ENCODE measurements at regions not wholly inside any gene's neighbourhood (a gene's known extent, or its start where the extent isn't known, plus 50 kb on each side); places are given as distances from the start of the nearest gene placed in this dataset.
"Not testable (repeated sequence)": the region's sequence is repeated elsewhere in the genome, so short reads cannot be mapped to it uniquely, and the experiment has no call there.

DNA sequence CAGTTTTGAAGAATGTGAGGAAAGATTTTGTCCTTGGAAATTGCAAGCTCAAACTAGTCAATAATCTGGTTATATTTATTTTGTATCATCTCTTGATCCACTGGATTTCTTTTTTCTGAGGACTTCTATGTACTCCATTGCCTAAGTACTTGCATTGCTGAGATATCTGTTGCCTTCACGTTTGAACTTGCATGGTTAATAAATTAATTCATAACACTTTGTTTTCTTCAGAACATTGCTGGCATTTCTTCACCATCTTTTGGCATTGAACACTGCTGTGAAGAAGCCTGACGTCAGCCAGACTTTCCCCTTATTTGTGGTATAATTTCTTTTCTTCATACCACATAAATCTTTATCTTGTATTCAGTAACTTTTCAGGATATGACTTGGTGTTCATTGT, 246.0 kb upstream of the KIF2A start:
- no peak for DNase-seq

DNA sequence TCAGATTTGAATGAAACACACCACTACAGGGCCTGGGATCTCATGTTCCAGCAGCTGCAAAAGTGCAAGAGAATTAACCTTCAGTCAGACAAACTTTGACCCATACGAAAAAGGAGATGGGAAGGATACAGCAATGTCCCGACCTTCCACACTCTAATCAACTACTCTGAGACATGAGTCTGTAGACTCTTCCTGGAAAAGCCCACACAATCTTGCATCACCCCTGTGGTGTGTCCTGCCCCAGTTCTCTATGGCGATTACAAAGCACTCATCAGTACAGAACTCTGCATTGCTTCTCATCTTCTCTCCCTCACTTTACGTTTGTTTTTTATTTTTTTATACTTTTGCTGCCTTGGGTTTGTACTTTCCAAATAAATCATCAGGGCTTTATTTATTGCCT, 241.0 kb upstream of the KIF2A start:
- no peak for DNase-seq

DNA sequence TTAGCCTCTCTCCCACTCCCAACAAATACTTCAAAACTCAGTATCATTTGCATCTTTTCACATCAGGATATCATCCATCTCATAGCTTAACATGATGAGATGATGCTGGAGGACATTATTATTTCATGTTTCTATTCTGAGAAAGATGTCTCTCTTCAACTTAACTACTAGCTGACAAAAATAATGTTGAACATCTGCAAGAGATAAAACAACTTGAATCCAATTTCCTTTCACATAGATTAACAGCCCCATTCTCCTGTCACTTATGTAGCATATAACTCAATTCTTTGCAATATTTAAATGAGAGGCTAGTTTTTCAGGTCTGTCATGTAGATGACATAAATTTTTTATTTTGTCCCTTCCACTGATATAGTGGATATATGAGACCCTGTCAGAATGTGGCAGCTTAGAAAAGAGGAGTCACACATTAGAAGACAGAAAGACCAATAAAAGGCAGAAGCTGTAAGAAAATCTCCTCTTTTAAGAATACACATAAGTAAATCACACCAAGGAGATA, 239.2 kb upstream of the KIF2A start:
- no peak for DNase-seq

DNA sequence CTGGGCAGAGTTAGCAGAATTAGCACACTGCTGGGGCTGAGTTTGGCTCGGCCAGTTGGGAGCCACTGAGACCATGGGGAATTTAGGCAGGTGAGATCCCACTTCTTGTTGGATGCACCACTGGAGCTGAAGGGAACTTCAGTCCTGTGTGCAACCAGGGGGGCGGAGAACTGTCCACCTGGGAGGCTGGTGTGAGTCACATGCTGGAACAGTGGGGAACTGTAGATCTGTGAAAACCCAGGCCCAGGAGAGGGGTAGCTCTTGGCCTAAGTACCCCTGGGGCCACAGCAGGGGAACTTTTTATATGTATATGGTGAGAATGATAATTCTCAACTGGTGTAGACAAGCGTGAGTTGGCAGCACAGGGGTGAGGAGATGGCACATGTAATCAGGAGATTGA, 237.5 kb upstream of the KIF2A start:
- DNase-seq = no peak

DNA sequence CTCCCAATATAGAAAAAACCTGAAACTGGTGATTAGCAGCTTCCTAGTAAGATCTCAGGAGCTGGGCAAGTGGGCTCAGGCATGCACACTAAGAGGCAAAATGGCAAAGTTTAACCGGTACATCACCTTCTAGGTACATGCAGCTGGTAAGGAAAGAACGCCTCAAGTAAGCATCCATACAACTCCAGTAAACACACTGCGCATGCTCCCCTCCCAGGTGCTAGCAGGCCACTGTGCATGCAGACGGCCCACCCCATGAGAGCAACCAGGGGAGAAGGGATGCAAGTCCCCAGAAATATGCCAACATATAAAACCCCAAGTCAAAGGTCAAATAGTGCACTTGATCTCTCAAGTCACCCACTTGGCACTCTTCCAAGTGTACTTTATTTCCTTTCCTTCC, 228.6 kb upstream of the KIF2A start:
- DNase-seq = no peak

DNA sequence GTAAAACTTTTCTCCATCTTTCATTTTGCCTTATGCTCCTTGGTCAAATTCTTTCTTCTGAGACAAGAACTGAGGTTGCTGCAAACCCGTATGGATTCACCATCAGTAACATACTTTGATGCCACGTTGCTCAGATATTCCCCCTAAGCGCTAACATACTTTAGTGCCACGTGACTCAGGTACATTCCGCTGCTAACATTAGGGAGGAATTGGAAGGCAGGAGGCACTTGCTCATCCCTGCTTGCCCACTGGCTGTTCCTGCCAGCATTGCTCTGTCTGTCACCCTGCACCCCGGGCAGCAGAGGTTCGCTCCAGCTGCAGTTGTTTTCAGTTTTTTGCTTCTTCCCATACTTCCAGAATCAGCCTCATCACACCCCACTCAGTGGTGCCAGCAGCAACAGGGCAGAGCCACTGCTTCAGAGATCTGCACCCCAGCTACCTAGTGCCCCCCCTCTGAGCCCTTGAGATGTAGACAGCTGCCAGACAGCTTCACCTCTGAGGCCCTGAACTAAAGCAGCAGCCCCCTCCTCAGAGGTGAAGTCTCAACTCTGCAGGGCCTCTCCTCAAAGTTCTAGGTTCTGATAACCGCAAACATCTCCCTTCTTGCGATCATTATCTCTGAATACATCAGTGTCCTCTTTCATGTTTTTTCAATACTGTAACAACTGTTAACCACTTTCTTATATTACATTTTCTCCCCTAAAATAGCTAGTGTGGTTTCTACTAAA, 228.0 kb upstream of the KIF2A start:
- DNase-seq = no peak

DNA sequence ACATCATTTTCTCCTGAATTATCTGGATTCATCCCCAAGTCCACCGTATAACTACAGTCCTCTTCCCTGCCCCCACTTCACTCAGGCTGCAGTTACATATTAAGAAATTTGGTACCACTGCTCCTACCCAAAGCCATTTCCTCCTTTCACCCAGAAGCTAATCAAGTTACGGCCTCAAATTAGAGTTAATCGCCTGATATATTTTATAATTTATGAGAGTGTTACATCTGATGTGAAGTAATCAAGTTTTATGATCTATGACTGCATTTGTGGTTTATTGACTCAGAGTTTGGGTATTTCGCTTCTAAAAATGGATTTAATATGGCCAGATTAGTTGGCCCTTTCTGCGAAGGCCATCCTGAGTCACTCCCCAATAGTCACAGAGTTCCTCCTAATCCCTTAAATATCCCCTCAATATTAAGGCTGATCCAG, 223.6 kb upstream of the KIF2A start:
- no peak for DNase-seq

DNA sequence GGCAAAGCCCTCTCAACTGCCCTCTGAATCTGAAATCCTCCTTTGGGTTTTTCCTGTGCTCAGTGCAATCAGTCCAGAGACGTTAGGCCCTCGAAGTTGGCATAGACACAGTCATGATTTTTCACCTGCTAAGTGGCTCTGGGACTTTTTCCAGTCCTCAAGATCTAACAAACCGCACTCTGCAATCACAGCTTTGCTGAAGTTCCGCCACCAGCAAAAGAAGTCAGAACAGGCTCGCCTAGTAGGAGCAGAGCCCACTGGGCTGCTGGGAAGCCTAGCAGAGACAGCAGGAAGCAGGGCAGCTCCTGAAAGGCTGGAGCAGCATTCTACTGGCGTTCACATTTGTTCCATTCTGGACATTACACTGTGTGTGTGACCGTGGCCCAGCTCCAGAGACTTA, 222.8 kb upstream of the KIF2A start:
- no peak for DNase-seq

DNA sequence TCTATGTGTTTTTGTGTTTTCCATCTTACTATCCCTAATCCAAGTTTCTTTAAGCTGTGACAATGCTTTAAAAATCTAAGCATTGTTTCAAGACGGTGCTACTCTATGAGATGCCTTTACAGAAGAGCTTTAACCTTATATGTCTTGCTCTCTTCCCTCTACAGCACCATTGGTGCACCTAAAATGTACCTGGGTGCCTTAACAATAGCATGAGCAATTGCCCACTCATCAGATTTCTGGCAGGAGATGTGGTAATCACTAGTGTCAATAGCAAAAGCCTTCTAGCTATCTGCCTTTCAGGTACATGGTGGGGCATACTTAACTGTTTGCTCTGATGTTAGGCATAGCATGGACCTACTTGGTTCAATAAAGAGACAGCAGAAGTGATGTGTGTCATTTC, 222.3 kb upstream of the KIF2A start:
- DNase-seq = no peak

DNA sequence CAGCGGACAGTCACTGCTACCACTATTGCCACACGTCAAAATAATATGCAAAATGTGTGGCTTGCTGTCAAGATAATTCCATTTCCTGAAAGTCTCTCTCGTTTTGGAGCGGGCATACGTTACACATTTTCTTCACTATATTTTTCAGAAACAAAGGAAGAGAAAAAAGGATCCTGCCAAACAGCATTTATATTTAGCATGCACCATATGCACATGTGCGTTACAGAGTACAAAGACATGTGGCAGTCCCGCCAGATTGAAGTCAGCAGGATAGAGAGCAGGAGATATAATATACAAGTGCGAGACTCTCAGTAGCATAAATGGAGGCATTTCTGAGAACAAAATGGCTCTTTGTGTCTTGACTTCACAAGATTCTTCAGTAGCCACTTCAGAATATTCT, 221.6 kb upstream of the KIF2A start:
- no peak for DNase-seq

DNA sequence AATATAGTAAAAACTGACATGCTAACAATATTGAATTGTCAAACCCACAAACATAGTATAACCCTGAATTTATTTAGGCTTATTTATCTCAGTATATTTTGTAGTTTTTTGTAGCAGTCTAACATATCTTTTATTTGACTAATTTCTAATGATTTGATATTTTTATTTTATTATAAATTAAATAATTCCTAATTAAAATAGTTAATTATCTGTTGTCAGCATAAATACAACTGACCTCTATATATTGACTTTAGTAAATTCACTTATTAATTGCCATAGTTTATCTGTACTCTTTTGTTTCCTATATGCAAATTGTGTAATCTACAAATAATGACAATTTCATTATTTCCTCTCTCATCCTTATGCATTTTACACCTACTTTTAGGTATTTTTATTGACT, 215.1 kb upstream of the KIF2A start:
- DNase-seq = no peak

DNA sequence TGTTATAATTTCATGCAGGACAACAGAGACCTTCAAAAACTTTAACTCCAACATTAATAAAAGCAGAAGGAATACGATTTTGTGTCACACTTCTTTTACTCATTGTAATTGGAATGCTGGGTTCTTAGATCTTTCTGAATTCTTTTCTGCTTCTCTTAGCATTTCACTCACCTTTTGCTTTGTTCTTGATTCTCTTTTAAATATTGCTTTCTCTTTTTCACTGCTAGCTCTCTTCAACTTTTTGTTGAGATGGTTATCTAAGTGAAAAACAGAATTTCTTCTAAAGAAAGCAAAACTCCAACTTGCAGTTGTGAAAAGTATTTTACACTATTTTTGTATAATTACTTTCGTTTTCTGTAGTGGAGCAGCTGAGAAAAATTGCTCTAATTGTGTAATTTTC, 212.6 kb upstream of the KIF2A start:
- no peak for DNase-seq

DNA sequence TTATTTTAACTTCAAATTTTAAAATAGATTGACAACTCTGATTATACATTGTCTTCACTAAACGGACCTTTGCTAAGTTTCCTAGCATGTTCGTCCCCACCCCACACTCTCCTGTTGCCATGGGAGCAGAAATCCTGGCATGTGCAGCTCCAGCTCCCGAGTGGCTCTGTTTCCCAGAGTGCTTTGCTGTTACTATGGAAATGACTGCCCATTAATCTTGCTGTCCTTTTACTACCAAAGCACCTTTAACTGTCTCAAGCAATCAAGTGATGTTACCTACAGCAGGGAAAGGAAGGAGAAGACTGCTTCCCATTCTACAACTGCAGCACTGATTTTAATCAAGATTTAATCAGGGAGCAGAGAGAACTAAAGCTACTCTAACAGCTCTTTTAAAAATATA, 212.0 kb upstream of the KIF2A start:
- no peak for DNase-seq

DNA sequence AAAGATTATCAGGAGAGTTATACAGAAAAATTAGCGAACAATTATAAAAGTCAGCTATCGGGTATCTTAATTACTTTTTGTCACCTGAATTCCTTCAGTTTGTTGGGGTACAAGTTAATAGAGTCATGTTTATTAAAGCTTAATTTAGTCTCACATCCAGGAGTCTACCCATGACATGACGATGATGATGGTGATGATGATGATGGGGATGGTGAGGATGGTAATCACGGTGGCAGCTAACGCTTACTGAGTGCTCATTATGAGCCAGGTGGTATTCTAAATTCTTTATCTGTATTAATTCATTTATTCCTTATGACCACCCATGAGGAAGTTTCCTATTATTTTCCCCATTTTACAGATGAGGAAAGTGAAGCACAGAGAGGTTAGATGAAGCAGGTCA, 208.6 kb upstream of the KIF2A start:
- DNase-seq = no peak

DNA sequence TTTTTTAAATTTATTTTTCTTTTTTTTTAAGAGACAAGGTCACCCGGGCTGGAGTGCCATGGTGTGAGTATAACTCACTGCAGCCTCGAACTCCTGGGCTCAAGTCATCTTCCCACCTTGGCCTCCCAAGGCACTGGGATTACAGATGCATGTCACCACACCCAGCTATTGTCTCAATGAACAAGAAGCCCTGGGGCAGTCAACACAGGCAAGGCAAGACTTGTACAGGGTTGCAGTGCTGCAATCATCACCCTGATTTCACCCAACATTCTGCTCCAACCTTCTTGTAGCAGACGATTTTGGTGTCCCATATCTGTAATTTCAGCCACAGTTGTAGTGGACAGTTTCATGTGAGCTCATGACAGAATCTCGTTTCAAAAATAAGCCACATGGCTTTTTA, 205.8 kb upstream of the KIF2A start:
- DNase-seq = no peak

DNA sequence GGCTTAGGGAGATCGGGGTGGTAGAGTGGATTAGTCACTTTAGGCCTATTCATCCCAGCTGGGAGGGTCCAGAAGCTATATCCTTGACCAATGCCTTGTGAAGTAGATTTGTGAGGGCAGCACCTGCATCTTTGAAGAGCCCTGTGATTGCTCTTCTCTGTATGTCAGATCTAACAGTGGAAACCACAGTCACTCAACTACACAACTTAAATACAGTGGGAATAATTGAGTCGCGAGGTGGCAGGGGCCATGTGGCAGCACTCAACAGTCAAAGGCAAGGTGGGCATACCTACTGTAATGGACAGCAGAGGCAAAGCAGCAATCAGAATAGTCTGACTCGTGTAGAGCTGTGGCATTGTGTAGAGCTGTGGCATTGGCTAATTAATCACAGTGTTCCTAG, 202.1 kb upstream of the KIF2A start:
- DNase-seq = not testable (repeated sequence)

DNA sequence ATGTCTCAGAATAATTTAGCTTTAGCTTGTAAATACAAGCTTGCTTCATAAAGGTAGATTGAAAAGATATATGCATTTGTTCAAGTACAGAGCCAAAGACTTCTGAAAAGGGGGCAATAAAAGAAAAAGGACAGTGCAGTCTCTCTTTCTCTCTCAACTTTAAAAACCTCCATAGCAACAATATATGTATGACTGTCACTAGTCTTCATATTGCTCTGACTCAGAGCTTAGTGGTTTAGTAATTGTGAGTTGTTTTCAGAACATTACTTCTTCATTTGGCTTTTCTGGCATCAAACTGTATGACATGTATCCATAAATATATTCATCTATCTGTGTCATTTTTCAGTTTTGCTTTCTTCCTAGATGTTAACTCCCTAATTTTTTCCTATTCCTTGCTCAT, 194.6 kb upstream of the KIF2A start:
- no peak for DNase-seq

DNA sequence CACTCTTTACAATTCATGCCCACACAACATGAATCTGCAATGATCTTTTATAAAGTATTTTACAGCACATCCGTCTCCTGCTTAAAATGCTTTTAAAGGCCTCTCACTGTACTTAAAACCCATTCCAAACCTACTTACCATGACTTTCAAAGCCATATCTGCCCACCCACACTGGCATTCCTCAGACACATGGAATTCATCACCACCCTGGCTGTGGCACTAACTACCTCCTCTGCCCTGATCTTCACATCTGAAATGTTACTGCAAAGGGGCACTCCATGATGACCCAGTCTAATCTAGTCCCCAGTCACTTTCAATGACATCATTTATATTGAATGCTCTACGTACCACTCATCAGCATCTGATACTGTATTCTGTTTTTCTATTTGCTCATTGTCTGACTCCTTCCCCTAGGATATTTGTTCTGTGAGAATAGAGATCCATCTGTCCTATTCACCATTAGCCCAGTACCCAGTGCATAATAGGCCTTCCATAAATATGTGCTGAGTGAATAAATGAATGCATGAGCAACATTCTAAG, 193.2 kb upstream of the KIF2A start:
- DNase-seq = no peak

DNA sequence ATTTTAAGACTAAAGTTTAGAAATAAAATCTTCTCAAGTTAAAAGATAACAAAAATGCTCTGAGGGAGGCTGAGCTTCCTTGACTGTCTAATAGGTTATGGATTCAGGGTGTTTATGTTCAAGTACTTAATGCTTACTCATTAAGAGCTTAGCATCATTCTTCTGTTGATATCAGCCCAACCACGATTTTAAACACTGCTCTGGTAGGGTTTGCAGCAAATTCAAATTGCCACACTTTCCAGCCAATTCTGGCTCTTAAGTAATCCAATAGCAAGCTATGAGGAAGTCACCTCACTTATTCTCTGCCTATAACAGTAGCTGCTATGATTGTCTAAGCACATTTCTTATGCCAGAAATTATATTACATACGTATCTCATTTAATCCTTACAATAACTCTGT, 191.0 kb upstream of the KIF2A start:
- DNase-seq = no peak

DNA sequence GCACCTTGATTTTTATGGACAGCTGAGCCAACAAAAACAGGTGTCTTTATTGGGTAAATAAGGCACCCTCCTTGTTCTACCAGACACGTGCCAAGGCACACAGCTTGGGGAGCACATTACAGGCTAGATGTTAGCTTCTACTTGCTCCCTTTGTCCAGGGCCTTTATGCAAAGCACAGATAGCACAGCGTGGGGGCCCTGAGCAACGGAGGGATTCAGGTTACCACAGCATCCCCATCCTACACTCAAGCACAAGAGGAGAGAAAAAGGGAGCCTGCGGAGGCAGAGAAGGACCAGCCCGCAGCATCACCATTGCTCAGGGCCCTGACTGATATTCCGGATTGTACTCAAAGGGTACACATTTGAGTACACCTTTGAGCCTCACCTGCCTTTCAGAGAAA, 181.7 kb upstream of the KIF2A start:
- no peak for DNase-seq

DNA sequence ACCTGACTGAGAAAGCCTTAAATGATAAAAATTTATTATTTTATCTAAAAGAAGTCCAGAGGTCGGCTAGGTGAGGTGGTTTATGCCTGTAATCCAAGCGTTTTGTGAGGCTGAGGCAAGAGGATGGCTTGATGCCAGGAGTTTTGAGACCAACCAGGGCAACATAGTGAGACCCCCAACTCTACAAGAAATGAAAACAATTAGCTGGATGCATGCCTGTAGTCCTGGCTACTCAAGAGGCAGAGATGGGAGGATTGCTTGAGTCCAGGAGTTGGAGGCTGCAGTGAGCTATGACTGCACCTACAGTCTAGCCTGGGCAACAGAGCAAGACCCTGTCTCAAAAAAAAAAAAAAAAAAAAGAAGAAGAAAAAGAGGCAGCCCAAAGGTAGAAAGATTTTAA, 179.9 kb upstream of the KIF2A start:
- no peak for DNase-seq

DNA sequence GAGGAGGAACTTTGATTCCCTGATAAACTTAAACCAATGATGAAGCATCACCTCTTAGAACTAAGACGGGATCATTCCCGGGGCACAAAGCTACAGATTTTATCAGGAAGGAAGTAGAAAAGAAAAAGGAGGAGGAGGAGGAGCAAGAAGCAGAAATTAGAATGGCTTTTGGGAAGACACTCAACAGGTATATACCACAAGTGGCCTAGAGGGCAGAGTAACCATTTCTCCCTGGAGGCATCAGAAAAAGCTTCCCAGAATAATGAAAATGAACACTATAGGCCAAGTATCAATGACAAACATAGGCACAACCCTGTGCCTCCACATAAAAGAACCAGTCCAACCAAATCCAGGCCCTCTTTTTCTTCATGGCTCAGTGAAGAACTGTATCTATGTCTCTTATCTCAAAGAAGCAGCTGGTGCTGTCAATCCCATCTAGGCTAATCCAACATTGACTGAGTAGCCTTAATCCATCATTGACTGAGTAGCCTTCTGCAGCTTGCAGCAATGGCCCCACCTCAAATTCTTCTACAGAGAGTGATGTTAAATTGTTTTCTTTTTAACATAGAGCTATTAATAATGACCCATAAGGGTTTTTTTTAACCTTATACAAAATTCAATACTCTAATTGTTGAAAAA, 178.8 kb upstream of the KIF2A start:
- no peak for DNase-seq

DNA sequence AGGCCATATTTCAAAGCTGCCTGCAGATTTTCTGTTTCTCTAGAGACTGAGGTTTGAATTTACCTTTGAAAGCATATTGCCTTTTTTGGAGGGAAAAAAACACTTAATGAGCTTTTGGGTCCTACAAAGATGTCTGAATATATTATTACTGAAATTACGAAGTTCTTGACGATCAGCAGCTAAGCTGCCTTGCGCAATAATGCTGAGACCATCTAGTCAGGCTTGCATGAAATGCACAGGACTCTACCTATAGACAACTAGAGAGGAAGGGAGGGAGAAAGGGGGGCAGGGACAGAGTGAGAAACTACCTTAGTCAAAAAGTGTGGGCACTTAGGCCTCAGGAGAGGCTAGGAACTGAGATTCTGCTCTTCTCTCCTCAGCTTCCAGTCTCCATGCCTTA, 175.9 kb upstream of the KIF2A start:
- DNase-seq = no peak

DNA sequence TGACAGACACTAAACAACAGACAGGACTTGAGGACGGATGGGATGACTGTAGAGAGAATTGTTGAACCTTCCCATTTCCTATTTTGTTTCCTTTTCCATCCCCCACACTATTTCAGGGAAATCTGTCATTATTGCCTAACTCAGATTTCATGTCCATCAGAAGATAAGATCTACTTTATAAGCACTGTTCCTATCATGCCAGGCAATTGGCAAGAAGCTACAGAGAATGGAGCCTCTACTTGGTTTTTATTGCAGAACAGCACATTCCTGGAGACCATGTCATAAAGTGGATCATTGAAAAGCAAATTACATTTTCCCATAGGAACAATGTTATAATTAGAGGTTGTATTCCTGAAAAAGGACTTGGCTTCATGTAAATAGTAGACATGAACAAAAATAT, 173.7 kb upstream of the KIF2A start:
- no peak for DNase-seq

DNA sequence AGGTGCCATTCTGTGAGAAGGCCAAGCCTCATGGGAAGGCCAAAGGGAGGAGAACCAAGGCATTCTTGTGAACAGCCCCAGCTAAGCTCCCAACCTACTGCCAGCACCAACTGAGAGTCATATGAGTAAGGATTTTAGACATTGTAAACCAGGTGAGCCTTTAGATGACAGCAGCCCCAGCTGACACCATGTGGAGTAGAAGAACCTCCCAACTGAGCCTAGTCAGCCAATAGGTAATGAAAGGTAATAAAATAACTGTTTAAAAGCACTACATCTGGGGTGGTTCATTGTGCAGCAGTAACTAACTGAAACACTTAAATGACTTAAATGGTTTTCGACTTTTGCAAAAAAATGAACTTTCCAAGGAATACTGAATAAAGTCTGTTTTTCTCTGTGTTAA, 172.6 kb upstream of the KIF2A start:
- no peak for DNase-seq
